ENCODE measurements at regions not wholly inside any gene's neighbourhood (a gene's known extent, or its start where the extent isn't known, plus 50 kb on each side); places are given as distances from the start of the nearest gene placed in this dataset.
"Not testable (repeated sequence)": the region's sequence is repeated elsewhere in the genome, so short reads cannot be mapped to it uniquely, and the experiment has no call there.

DNA sequence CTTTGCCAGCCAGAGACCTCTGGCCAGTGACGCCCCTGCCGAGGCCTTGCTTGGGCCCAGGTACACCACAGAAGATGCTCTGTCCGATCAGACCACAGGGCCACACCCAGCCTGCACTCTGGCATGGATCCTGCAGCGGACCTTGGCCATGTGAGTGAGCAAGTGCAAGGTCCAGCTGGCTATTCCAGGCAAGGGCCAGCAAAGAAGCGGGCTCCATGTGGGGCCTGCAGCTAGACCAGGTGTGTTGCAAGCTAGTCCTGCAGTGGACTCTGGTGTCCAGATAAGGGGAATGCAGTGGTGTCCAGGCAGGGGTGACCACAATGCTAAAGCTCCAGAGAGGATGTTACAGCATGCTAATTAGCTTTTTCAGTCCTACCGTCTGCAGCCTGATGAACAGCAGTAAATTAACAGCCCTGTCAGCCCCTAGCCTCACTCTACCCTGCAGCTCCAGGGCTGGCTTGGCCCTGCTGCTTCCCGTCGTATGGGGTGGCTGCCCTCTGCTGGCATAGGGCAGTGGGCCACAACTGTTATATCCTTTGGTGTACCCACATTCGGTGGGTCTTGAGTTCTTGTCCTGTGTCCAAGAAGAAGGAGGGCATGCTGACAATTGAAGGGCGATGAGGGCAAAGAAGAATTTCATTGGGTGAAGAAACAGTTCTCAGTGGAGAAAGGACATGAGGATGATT lies 284.5 kb upstream of the POU5F2 start:
- FAIRE-seq: no peak

GRCh38 chr5:94024620-94025019 lies 283.2 kb upstream of the POU5F2 start:
- no peak for FAIRE-seq

- FAIRE-seq: no peak
Observed at GRCh38 chr5:94024101-94024500, 282.7 kb upstream of the POU5F2 start.

DNA sequence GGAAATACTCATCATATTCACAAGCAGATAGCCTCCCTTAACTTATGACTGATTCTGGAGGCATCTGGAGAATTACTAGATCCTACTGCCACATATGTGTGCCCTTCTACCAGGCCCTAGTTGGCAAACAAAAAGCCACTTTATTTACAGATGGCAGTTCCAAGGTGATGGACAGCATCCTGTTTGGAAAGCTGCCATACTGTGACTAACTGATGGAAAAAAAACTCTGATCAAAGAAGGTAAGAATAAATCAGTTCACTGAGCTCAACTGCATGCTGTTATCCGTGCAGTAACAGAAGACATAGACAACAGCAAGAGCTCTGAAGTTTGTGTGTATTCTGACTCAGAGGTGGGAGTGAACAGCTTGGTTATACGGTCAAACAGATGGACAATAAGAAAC lies 279.8 kb upstream of the POU5F2 start:
- FAIRE-seq: no peak

DNA sequence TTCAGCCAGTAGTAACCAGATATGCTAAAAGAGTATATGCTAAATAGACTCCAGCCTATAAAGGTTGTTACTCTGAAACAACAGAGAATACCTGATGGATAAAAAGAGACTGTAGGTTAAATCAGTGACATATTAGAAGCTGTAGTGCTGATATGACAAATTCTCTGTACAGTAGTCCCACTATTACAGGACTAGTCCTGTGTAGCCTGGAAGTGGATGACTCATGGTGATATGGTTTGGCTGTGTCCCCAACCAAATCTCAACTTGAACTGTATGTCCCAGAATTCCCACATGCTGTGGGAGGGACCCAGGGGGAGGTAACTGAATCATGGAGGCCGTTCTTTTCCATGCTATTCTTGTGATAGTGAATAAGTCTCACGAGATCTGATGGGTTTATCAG lies 276.2 kb upstream of the POU5F2 start:
- no peak for FAIRE-seq

- no peak for FAIRE-seq
Observed at GRCh38 chr5:94010814-94011213, 269.4 kb upstream of the POU5F2 start.

DNA sequence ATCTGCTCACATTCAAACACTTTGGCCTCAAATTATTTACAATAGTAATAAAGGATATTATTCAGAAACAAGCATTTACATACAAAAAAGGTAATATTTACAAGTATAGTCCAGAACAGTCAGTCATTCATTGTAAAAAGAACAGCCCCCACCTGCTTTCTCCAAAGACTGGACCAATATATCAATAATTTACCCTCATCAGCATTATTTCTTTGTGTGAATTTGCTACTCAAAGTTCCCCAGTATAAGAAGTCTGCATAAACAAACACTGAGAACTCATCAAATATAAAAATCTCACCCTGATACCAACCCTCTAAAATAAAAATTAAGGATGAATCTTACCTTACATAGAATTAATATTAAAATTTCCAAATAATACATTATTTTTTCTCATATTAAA lies 267.8 kb upstream of the POU5F2 start:
- FAIRE-seq: no peak

DNA sequence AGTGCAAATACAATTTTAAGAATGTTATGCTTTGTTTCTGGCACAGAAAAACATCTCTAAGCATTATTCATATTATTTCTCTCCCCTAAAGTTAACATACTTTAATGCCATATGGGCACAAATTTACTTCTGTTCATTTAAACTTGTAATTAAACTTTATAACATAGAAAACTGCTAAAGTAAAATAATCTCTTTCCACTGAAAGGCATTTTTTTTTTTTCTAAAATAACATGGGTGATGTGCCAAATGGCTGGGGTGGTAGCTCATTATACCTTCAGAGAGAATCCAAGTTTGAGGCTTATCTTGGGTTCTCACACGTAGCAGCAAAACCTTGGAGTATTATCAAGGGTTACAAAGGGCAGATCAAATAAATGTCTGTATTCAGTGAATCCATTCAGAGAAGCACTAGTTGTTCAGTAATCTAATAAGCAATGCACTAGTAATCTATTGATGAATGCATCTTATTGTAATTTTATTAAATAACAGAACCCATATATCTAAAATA lies 257.6 kb upstream of the POU5F2 start:
- no peak for FAIRE-seq

DNA sequence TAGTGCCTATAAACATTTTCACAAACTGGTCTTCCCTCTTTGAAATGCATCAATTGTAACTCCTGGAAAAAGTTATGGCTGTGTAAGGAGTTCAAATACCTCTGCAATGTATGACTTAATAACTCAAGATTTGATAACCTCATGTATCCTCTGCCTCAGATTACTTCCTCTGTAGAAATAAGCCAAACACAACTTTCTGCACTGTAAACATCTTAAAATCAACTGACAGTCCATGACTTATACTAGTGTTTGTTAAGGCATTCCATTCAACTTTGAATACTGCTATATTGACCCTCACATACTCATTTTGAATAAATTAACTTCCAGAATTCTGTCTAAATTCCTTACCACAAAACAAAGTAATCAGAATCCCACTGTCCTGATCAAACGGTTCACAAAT lies 256.2 kb upstream of the POU5F2 start:
- no peak for FAIRE-seq

DNA sequence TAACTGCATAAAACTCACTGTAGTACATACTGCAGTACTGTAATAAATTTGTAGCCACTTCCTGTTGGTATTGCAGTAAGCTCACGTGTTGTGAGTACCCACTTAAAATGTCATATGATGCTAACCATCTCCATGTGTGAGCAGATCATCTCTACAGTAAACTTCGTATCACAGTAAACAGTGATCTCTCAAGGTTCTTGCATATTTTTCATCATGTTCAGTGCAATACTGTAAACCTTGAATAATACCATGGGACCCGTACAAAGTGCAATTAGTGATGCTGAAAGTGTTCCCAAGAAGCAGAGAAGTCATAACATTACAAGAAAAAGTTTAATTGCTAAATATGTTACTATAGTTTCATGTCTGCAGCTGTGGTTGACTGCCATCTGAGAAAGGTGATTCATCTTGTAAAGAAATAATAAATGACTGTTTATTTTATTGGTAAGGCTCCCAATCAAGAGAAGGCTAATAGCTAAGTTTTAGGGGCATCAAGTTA lies 253.8 kb upstream of the POU5F2 start:
- FAIRE-seq: no peak

- FAIRE-seq: no peak
Observed at GRCh38 chr5:93993161-93993560, 251.8 kb upstream of the POU5F2 start.

DNA sequence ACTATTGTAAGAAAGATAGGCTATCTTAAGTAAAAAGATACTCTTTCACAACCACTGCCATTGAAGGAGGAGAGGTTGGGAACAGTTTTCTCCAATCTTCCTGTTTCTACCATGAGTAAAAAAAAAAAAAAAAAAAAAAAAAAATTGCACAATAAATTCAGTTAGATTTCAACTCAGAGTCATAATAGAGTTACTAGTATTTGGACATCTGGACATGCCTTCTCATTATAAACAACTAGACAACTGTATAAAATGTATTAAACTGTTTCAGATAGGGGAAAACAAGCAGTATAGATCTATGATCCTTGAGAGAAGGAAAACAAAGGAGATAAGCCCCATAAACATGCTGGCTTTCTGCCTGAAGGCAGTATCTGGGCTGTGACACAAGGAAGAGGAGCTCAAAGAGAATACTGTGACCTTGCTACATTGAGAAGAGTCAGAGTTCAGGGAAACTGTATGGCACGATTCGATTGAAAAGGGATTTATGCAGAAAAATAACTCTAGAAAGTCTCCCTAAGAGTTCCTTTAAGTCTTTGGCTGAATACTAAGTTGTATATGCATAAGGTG lies 249.2 kb upstream of the POU5F2 start:
- no peak for FAIRE-seq

DNA sequence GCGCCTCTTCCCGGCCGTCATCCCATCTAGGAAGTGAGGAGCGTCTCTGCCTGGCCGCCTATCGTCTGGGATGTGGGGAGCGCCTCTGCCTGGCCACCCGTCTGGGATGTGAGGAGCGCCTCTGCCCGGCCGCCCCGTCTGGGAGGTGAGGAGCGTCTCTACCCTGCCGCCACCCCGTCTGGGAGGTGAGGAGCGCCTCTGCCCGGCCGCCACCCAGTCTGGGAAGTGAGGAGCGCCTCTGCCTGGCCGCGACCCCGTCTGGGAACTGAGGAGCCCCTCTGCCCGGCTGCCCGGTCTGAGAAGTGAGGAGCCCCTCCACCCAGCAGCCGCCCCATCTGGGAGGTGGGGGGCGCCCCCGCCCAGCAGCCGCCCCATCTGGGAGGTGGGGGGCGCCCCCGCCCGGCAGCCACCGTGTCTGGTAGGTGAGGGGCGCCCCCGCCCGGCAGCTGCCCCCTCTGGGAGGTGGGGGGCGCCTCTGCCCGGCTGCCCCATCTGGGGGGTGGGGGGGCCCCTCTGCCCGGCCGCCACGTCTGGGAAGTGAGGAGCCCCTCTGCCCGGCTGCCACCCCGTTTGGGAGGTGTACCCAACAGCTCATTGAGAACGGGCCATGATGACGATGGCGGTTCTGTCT lies 244.7 kb upstream of the POU5F2 start:
- not testable (repeated sequence) for FAIRE-seq

DNA sequence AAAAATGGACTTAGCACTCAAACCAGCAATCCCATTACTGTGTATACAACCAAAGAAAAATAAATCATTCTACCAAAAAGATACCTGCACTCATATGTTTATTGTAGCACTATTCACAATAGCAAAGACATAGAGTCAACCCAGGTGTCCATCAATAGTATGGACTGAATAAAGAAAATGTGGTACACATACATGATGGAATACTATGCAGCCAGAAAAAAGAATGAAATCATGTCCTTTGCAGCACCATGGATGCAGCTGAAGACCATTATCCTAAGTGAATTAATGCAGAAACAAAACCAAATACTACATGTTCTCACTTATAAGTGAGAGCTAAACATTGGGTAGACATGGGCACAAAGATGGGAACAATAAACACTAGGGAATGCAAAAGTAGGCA lies 236.8 kb upstream of the POU5F2 start:
- no peak for FAIRE-seq

GRCh38 chr5:93967923-93968322 lies 226.5 kb upstream of the POU5F2 start:
- no peak for FAIRE-seq

GRCh38 chr5:93964421-93964820 lies 223.0 kb upstream of the POU5F2 start:
- no peak for FAIRE-seq

DNA sequence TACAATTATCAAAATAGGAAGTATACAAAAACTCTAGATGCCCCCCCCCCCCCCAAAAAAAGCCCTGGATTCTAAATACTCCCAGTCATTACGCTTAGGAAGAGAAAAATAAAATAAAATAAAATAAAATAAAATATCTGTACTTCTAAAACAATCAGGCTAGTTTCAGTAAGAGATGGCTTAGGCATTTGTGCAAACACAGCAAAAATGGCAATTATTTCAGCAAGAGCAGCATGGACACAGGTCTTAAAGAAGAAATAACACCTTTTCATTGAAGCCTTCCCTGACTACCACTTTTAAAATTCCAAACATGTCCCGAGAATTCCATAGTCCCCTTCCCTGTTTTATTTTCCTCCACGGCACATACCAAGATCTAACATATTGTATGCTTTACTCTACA lies 218.6 kb upstream of the POU5F2 start:
- FAIRE-seq: no peak

DNA sequence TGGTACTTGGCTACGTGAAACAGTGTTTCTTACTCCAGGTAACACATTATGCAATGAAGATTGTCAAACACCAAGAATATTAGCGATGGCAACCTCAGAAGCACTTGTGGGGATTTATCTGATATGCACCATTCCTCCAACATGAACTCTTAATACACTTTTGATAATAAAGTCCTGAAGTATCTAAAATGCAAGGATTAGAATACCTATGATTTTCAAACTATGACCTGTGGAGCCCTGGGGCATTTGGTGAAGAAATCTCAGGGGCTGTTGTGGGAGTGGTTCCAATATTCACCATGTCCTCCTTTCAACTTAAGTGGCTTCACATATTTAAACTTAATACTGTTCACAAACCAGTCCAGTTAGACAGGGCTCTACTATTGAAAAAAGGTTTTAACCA lies 214.6 kb upstream of the POU5F2 start:
- no peak for FAIRE-seq

- no peak for FAIRE-seq
Observed at GRCh38 chr5:93954421-93955069, 213.1 kb upstream of the POU5F2 start.

- no peak for FAIRE-seq
Observed at GRCh38 chr5:93953442-93953841, 212.0 kb upstream of the POU5F2 start.

- no peak for FAIRE-seq
Observed at GRCh38 chr5:93941897-93942296, 200.5 kb upstream of the POU5F2 start.

DNA sequence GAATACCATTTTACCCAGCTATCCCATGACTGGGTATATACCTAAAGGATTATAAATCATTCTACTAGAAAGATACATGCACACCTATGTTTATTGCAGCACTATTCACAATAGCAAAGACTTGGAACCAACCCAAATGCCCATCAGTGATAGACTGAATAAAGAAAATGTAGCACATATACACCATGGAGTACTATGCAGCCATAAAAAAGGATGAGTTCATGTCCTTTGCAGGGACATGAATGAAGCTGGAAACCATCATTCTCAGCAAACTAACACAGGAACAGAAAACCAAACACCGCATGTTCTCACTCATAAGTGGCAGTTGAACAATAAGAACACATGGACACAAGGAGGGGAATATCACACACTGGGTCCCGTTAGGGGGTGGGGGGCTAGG lies 191.9 kb upstream of the POU5F2 start:
- not testable (repeated sequence) for FAIRE-seq

- FAIRE-seq: no peak
Observed at GRCh38 chr5:93930098-93930497, 188.7 kb upstream of the POU5F2 start.

DNA sequence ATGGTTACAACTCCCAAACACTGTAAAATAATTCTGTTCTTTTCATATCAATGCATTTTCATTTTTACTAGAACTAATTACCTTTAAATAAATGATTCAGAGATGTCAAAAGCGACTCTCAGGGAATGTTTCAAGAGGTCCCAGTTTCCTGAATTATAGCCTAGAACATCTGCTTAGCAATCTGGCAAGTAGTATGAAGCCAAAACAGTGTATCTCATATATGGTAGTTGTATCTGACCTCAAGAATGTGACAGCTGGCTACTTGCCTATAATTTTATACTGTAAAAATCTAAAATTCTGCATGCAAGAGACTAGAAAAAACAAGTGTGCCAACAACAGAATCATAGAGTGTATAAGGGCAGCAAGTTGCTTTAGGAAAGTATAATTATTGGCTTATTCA lies 187.7 kb upstream of the POU5F2 start:
- no peak for FAIRE-seq

Data from TTC549 (cell line).